22Rv1 (cell line): ENCODE measurements at regions not wholly inside any gene's neighbourhood (a gene's known extent, or its start where the extent isn't known, plus 50 kb on each side); places are given as distances from the start of the nearest gene placed in this dataset.

Experiments used
- H3K27ac ChIP-seq: fragments of 450-650 bp; 2 replicates; pipeline ENCODE4 v1.5.1; 2017
- CTCF ChIP-seq: fragments of 450-650 bp; IDR thresholded peaks from 2 replicates; pipeline ENCODE4 v1.5.1; 2017; ENCODE audit warnings: mild to moderate bottlenecking
- ZFX ChIP-seq: fragments of 450-650 bp; IDR thresholded peaks from 2 replicates; pipeline ENCODE4 v1.6.1; 2017; ENCODE audit warnings: antibody characterized with exemption, borderline replicate concordance

GRCh38 chr5:174849426-174849825 is 125.0 kb downstream of the MSX2 start:
- no peak overlapping the region for H3K27ac ChIP-seq
- TF ChIP-seq CTCF: no peak
- no peak for TF ChIP-seq ZFX

DNA sequence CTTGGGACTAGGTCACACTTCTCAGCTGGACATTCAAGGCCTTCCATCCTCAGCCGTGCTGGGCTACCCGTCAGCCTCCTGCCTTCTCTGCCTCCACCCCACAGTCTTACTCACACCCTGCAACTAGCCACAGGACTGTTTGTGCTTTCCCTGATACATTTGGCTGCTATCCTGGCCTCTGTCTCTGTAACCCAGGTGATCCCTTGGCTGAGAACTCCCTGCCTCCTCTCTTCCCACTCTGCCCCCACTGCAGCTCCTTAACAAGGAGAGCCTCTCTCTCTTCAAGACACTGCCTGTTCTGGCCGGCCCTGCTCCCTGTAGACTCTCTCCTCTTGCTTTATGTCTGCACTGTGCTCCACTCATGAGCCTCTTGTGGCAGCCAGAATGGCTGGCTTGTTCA is 120.6 kb downstream of the MSX2 start:
- TF ChIP-seq CTCF (no peak), ZFX (no peak)

DNA sequence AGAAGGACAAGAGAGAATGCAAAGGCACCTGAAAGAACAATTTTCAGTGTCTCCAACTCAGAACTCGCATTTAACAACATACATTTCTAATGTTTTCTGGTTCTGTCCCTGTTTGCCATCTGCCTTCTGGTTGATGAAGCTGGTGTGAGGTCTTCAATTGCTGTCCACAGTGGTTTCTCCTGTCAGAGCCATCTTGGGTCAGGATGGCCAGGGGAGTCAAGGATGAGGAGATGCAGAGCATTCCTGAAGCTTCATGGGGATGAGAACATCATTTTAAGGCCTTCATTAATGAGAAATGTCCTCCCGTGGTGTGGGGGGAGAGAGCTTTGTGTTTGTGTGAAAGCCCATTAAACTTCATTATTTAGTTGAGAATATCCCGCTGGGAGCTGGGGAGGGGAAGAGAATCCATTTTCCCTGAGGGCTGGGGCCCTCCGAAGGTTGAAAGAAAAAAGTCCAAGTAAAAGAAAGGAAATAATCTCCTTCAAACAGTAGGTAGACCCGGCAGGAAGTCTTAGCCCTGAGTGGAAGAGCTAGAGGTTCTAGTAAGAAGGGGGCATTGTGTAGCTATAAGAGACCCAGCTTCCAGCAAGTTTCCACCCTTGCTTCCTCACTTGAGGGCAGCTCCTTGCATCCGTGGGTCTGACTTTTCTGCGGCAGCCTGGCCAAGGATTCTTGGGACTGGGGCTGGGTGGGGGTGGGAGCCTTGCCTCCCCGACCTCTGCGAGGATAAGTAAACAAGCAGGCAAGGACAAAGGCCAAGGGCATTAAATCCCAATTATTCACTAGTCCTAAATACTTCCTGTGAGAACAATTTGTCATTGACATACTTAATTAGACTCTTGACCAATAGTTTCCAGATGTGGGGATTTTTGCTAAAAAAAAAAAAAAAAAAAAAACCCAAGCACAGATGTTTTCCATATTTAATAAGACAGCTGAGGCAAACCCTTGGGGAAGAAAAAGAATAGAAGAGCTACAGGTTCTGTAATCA is 119.2 kb downstream of the MSX2 start:
- no peak overlapping the region for H3K27ac ChIP-seq
- no peak for TF ChIP-seq CTCF
- TF ChIP-seq ZFX: no peak

More for the DNA sequence above, 120.6 kb downstream of the MSX2 start:
- H3K27ac ChIP-seq: no peak overlapping the region

GRCh38 chr5:174840435-174840834 is 116.1 kb downstream of the MSX2 start:
- H3K27ac ChIP-seq: no peak overlapping the region
- TF ChIP-seq ZFX: no peak
- no peak for TF ChIP-seq CTCF

DNA sequence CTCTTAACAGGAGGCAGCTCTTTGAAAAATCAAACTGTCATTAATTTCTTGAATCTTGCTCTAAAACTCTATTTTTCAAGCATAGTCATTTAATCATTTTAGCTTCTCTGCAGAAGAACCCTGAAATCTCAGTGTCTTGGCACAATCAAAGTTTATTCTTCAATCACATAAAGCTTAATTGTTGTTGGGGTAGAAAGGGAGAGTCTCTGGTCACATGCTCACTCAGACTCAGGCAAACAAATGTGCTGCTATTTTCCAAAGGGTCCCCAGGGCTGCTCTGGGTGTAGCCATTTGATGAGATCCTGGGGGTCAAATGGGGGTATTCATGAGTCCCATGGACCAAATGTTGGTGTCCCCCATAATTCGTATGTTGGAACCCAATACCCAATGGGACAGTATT is 114.8 kb downstream of the MSX2 start:
- TF ChIP-seq CTCF: no peak
- no peak for TF ChIP-seq ZFX
- no peak overlapping the region for H3K27ac ChIP-seq

- TF ChIP-seq ZFX (no peak), CTCF (peak; percentile 36)
- H3K27ac ChIP-seq: no peak overlapping the region
Measured at GRCh38 chr5:174837919-174838902, 113.8 kb downstream of the MSX2 start.
